HG02970 (cell line): ENCODE measurements at regions not wholly inside any gene's neighbourhood (a gene's known extent, or its start where the extent isn't known, plus 50 kb on each side); places are given as distances from the start of the nearest gene placed in this dataset.
"Not testable (repeated sequence)": the region's sequence is repeated elsewhere in the genome, so short reads cannot be mapped to it uniquely, and the experiment has no call there.

Experiments used
- ATAC-seq: cut with Tn5 transposase; IDR thresholded peaks from one replicate; pipeline ENCODE4 v1.9.1; 2021; ENCODE audit warnings: mild to moderate bottlenecking, moderate library complexity, moderate number of reproducible peaks; ENCODE audit not compliant: unreplicated experiment, low FRiP score

GRCh38 chr2:210954386-210954907, 398.0 kb downstream of the CPS1 start:
- ATAC-seq: no peak

DNA sequence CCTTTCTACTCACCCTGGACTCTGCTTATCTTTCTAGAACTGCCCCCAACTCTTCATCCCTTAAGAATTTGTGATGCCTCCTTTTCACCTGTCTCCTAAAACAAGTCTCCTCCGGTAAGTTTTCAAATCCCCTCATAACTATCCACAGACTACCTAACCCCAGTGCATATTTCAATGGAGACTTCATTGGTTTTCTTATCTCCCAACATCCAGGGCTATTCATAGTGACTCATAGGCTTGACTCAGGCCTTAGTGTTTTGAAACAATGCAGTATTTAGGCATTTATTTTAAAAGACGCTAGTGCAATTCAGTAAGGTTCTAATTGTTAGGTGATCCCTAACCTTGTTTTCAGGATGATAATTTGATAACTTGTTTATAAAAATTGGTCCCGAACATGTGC, 399.2 kb downstream of the CPS1 start:
- ATAC-seq: no peak

GRCh38 chr2:210956101-210956500, 399.7 kb downstream of the CPS1 start:
- no peak for ATAC-seq

DNA sequence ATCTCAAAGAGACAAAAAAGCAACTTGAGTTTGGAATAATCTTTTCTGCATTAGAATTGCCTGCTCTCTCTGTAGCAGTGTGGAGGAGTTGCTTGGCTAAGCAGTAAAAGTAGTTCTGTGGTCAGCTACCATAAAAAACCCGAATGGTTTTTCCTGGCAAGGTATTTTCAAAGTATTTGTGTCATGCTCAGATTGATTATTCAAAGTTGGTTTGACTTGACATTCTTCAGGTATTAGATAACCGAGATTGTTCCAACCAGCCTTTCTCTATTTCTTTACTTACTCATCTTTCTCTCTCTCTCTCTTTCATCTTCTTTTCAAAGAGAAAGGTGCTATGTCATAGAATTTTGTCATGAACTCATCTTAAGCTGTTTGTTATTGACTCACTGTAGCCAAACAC, 404.9 kb downstream of the CPS1 start:
- ATAC-seq: no peak

DNA sequence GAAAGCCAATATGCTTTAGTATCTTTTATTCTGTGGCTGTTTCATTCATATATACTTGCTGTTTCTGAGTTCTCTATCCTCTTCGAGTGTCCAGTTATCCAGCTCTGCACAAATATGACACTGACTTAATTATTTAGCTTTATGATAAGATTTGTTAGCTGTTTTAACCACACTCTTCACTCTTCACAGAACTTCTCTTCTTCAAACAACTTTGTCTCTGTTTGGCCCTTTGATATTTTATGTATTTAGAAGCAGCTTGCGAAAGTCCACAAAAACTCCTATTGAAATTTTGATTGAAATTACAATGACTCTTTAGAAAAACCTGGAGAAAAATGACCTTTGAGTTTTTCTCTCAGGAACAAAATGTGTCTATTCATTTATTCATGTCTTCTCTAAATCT, 407.0 kb downstream of the CPS1 start:
- ATAC-seq: no peak

DNA sequence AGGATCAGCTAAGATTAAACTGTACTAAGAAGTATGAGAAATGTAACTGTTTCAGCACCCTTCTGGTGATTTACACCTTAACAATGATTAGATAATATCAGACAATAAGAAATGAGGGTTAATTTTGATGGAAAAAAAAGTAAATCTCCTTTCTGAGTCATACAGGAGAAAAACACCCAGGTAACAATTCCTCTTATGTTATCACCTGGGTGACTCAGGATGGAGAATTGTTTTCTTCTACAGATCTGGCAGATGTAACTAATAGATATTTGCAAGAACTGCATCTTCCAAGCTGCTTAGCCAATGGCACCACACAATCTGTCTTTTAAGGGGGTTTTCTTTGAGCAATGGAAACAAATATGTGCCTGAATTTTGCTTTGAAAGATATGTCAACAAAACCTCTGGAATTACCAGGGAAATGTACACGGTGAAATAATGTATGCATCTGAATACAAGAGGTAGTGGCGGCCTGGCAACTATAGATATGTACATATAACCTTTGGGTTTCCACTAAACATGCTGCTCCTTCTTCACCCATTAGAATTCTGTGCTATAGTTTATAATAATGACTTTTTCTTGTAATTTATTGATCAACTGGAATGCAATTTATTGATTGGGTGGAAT, 407.9 kb downstream of the CPS1 start:
- no peak for ATAC-seq

GRCh38 chr2:210965472-210965871, 409.1 kb downstream of the CPS1 start:
- ATAC-seq: no peak

GRCh38 chr2:210966330-210966729, 409.9 kb downstream of the CPS1 start:
- no peak for ATAC-seq

GRCh38 chr2:210971431-210971830, 415.0 kb downstream of the CPS1 start:
- no peak for ATAC-seq

DNA sequence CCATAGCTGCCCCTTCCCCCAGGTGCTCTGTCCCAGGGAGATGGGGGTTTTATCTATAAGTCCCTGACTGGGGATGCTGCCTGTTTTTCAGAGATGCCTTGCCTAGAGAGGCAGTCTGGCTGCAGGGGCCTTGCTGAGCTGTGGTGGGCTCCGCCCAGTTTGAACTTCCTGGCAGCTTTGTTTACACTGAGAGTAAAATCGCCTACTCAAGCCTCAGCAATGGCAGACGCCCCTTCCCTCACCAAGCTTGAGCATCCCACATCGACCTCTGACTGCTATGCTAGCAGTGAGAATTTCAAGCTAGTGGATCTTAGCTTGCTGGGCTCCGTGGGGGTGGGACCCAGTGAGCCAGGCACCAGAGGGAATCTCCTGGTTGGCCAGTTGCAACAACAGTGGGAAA, 430.4 kb downstream of the CPS1 start:
- not testable (repeated sequence) for ATAC-seq

DNA sequence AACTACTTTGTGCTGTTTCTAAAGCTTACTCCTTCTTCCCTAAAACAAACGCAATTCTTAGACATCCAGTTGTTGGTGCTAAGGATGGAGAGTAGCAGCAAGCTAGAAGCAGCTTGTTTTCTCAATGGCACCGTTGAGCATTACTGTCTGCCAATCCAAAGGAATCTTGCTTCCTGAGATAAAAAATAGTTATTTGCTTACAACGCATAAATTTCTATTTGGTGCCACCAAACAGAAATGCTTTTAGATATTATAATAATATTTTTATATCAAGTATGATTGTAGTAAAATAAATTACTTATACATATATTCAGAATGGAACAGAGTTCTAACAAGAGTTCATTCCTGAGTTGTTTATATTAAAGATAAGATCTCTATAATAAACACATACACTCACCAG, 434.7 kb downstream of the CPS1 start:
- ATAC-seq: no peak

GRCh38 chr2:210994104-210994503, 437.7 kb downstream of the CPS1 start:
- no peak for ATAC-seq

GRCh38 chr2:210997373-210997772, 441.0 kb downstream of the CPS1 start:
- ATAC-seq: no peak

- no peak for ATAC-seq
These were observed 441.9 kb downstream of the CPS1 start for GRCh38 chr2:210998334-210998733.

DNA sequence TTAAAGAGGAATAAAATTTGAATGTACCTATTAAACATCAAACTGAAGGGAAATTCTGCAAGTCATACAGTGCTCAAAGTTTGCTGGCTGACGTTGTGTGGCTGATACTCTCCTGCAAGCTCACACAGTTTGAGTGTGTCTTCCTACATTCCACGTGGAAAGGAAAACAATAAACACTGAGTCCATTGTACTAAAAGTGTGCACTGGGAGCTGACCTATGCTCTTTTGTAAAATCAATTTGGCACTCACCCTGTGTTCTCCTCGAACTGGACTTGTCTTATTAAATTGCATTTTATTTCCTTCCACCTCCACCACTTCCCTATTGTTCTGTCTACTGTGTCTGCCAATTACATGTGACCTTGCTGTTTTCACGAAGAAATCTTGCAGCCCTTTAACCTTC, 458.0 kb downstream of the CPS1 start:
- ATAC-seq: no peak

GRCh38 chr2:211014906-211015305, 458.5 kb downstream of the CPS1 start:
- no peak for ATAC-seq

DNA sequence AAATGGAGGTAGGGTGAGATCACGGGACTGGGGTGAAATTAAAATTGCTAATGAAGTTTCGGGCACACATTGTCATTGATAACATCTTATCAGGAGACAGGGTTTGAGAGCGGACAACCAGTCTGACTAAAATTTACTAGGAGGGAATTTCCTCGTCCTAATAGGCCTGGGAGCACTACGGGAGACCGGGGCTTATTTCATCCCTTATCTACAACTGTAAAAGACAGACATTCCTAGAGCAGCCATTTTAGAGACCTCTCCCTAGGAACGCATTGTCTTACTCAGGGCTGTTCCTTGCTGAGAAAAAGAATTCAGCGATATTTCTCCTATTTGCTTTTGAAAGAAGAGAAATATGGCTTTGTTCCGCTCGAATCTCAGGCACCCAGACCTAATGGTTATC, 468.7 kb downstream of the CPS1 start:
- not testable (repeated sequence) for ATAC-seq

DNA sequence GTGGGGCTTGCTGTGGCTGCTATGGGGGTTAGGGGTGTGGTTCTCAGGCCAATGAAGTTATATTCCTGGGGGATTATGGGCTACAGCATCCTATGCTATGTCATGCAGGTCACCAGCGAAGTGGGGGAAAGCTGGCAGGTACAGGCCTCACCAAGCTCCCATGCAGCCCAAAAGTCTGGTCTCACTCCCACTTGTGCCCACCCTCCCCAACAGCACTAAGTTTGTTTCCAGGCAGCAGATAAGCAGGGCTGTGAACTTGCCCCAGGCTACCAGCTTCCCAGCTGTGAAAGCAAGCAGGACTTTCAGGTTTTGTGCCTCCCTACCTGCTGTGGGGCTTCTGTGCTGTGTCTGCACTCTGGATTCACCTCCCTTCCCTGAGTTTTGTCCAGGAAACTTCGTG, 469.7 kb downstream of the CPS1 start:
- ATAC-seq: no peak

GRCh38 chr2:211027976-211028375, 471.6 kb downstream of the CPS1 start:
- ATAC-seq: no peak

- ATAC-seq: no peak
These were observed 477.4 kb downstream of the CPS1 start for GRCh38 chr2:211033765-211034164.

- ATAC-seq: no peak
These were observed 479.3 kb downstream of the CPS1 start for GRCh38 chr2:211035548-211036185.

DNA sequence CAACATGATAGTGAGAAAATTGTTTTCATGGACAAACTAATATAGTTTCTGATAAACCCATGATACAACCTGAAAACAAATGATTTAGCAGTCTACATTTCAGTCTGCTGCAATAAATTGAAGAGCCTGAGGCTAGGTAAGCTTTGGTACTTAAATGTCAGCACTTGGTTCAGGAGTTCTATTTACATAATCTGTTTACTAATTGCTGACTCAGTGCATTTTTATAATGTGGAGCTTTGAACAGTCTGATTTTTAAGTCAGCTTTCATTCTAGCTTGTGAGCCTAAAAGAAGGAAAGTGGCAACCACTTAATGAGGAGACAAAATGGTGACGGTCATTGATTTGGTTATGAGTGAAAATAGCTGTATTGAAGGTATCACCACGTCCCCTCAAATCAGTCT, 488.6 kb downstream of the CPS1 start:
- no peak for ATAC-seq
